Mesenchymal stem cell (in vitro differentiated cells and primary cell): ENCODE measurements at regions not wholly inside any gene's neighbourhood (a gene's known extent, or its start where the extent isn't known, plus 50 kb on each side); places are given as distances from the start of the nearest gene placed in this dataset.
A peak's percentile ranks its signal among the peaks of the same experiment; 100 is the strongest.

Experiments
- DNase-seq: peaks from one replicate; pipeline ENCODE4 v3.0.0-alpha.2; 2013
- H2AFZ ChIP-seq: one replicate; pipeline ENCODE4 v1.6.1; 2013; ENCODE audit warnings: low read depth, mild to moderate bottlenecking, control low read depth, inconsistent platforms, low read length, moderate library complexity
- H2AK5ac ChIP-seq: 2 replicates; pipeline ENCODE4 v1.6.1; 2013; ENCODE audit warnings: low read length, moderate library complexity, mild to moderate bottlenecking, inconsistent platforms; ENCODE audit not compliant: severe bottlenecking
- H2BK120ac ChIP-seq: one replicate; pipeline ENCODE4 v1.6.1; 2013; ENCODE audit warnings: low read depth, mild to moderate bottlenecking, inconsistent platforms, low read length, moderate library complexity
- H2BK12ac ChIP-seq, 2 experiments: one replicate each; pipeline ENCODE4 v1.6.1; 2013; ENCODE audit warnings: inconsistent platforms in 2 of 2, low read length in 2 of 2, mild to moderate bottlenecking in 2 of 2, moderate library complexity in 2 of 2, control low read depth in 1 of 2
- H2BK15ac ChIP-seq: one replicate; pipeline ENCODE4 v1.6.1; 2013; ENCODE audit warnings: mild to moderate bottlenecking, low read depth, inconsistent platforms; ENCODE audit not compliant: poor library complexity, severe bottlenecking
- H2BK5ac ChIP-seq: 2 replicates; pipeline ENCODE4 v1.6.1; 2013; ENCODE audit warnings: low read depth, mild to moderate bottlenecking, low read length, control low read depth, inconsistent platforms; ENCODE audit not compliant: poor library complexity, severe bottlenecking
- H3K14ac ChIP-seq, 2 experiments: one replicate each; pipeline ENCODE4 v1.6.1; 2013; ENCODE audit warnings: inconsistent platforms in 2 of 2, low read length in 2 of 2, control low read depth in 1 of 2, mild to moderate bottlenecking in 1 of 2, moderate library complexity in 1 of 2
- H3K18ac ChIP-seq, 2 experiments: one replicate each; pipeline ENCODE4 v1.6.1; 2013; ENCODE audit warnings: inconsistent platforms in 2 of 2, low read length in 2 of 2, control low read depth in 1 of 2, low read depth in 1 of 2, mild to moderate bottlenecking in 1 of 2
- H3K23ac ChIP-seq, 2 experiments: one replicate each; pipeline ENCODE4 v1.6.1; 2013; ENCODE audit warnings: inconsistent platforms in 2 of 2, low read length in 2 of 2, mild to moderate bottlenecking in 2 of 2, moderate library complexity in 2 of 2, control low read depth in 1 of 2
- H3K27ac ChIP-seq: 2 replicates; pipeline ENCODE4 v1.5.1; 2013; ENCODE audit warnings: mild to moderate bottlenecking, moderate library complexity, low read length, control low read depth, inconsistent platforms; ENCODE audit not compliant: poor library complexity, severe bottlenecking
- H3K27me3 ChIP-seq, 2 experiments: 2 replicates each; pipeline versions ENCODE4 v1.6.1 to v1.7.0; 2013; ENCODE audit warnings: low read length in 2 of 2, mild to moderate bottlenecking in 2 of 2, moderate library complexity in 2 of 2, control low read depth in 1 of 2, inconsistent platforms in 1 of 2; ENCODE audit not compliant: control insufficient read depth in 1 of 2, insufficient read depth in 1 of 2
- H3K36me3 ChIP-seq, 2 experiments: 2 replicates each; pipeline versions ENCODE4 v1.6.1 to v1.7.0; 2013; ENCODE audit warnings: low read length in 2 of 2, control low read depth in 1 of 2, inconsistent platforms in 1 of 2, low read depth in 1 of 2, mild to moderate bottlenecking in 1 of 2; ENCODE audit not compliant: insufficient read depth in 2 of 2, control insufficient read depth in 1 of 2
- H3K4ac ChIP-seq, 2 experiments: one replicate each; pipeline ENCODE4 v1.6.1; 2013; ENCODE audit warnings: inconsistent platforms in 2 of 2, low read length in 2 of 2, mild to moderate bottlenecking in 2 of 2, moderate library complexity in 2 of 2, control low read depth in 1 of 2, low read depth in 1 of 2
- H3K4me1 ChIP-seq: 2 replicates; pipeline ENCODE4 v1.6.1; 2013; ENCODE audit warnings: low read depth, low read length, control low read depth; ENCODE audit not compliant: control insufficient read depth, insufficient read depth
- H3K4me2 ChIP-seq: 2 replicates; pipeline ENCODE4 v1.6.1; 2013; ENCODE audit warnings: low read length, mild to moderate bottlenecking, inconsistent platforms; ENCODE audit not compliant: poor library complexity, severe bottlenecking
- H3K4me3 ChIP-seq, 2 experiments: 2 replicates each; pipeline versions ENCODE4 v1.5.1 to v1.7.0; 2013; ENCODE audit warnings: low read length in 2 of 2, mild to moderate bottlenecking in 2 of 2, control low read depth in 1 of 2, low read depth in 1 of 2; ENCODE audit not compliant: insufficient read depth in 1 of 2
- H3K79me1 ChIP-seq: replicated peaks from 2 replicates; pipeline ENCODE4 v1.6.1; 2013; ENCODE audit warnings: mild to moderate bottlenecking, control low read depth, low read length, inconsistent platforms; ENCODE audit not compliant: poor library complexity, severe bottlenecking
- H3K9ac ChIP-seq: 2 replicates; pipeline ENCODE4 v1.7.0; 2013; ENCODE audit warnings: mild to moderate bottlenecking, low read length, moderate library complexity
- H3K9me3 ChIP-seq: 2 replicates; pipeline ENCODE4 v1.7.0; 2013; ENCODE audit warnings: mild to moderate bottlenecking, low read length; ENCODE audit not compliant: control insufficient read depth
- H4K8ac ChIP-seq: one replicate; pipeline ENCODE4 v1.6.1; 2013; ENCODE audit warnings: inconsistent platforms, mild to moderate bottlenecking, low read length, moderate library complexity
- H4K91ac ChIP-seq: one replicate; pipeline ENCODE4 v1.6.1; 2013; ENCODE audit warnings: mild to moderate bottlenecking, low read length, inconsistent platforms
- WGBS: methylation state at CpG from one replicate; pipeline ENCODE4 v1.1.7; 2013; ENCODE audit warnings: mixed read lengths; 5-methylcytosine and 5-hydroxymethylcytosine counted together

DNA sequence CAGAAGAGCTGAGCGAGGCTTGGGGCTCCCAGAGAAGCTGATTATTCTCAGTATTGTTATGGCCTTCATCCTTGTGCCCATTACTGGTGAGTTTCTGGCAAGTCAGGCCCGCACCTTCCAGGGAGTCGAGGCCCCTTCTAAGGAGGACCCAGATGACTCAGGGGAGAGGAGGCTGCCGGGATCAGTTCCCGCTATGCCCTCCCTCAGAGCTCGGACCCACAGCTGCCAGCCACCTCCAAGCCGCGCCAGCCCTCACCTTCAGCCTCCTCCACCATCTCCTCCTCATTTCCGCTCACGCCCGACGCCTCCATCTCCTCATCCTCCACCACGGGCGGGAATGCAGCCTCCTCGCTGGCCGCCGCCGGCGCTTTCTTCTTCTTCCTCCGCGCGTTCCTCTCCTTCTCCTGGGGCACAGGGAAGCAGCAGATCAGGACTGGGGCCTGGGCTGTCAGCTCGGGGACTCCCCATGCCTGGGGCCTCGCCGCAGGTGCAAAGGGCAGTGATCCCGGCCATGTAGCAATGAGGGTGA is 83.2 kb downstream of the RFLNA start:
- H2BK120ac ChIP-seq = no peak overlapping the region
- H2BK12ac ChIP-seq = no peak overlapping the region
- no peak for DNase-seq
- H2BK15ac ChIP-seq = no peak overlapping the region
- H3K14ac ChIP-seq = no peak overlapping the region
- H3K36me3 ChIP-seq = peaks cover 70 to 92% of the 10 kb centered on the region in 2 experiments
- H3K4ac ChIP-seq = no peak overlapping the region
- no peak overlapping the region for H3K23ac ChIP-seq
- no peak overlapping the region for H3K4me3 ChIP-seq
- peaks cover 65% of the 10 kb centered on the region for H3K4me1 ChIP-seq
- 91% methylated on average over 26 of the region's 26 CpGs for WGBS
- no peak overlapping the region for H2AFZ ChIP-seq
- H3K9ac ChIP-seq = no peak overlapping the region
- no peaks in the 10 kb centered on the region for H3K9me3 ChIP-seq
- H4K91ac ChIP-seq = no peak overlapping the region
- H3K4me2 ChIP-seq = no peak overlapping the region
- H4K8ac ChIP-seq = no peak overlapping the region
- H2BK5ac ChIP-seq = peak overlapping the region; percentile 26
- H3K27ac ChIP-seq = peak overlapping the region; percentile 78
- peaks cover 5% of the 10 kb centered on the region for H3K79me1 ChIP-seq
- H3K27me3 ChIP-seq = no peaks in the 10 kb centered on the region
- no peak overlapping the region for H3K18ac ChIP-seq
- peak overlapping the region; percentile 27 for H2AK5ac ChIP-seq

DNA sequence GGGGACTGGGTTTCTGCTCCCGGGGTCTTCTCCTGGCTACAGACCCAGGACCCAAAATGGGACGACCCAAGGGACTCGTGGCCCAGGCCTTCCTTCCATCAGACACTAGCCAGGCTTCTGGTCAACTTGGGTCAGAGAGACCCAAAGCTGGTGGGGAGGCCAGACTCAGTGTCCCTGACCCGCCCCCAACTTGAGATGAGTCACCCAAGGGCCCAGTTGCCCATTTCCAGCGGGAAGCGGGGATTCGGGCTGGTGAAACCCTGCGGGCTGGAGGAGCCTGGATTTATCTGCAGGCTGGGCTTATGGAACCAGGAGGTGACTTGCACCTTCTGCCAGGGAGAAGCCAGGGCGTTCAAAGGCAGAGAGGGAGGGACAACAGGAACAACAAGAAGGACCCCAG is 81.5 kb downstream of the RFLNA start:
- no peak overlapping the region for H3K4me3 ChIP-seq
- peaks cover 10% of the 10 kb centered on the region for H3K79me1 ChIP-seq
- H3K23ac ChIP-seq = no peak overlapping the region
- H2BK5ac ChIP-seq = no peak overlapping the region
- no peak overlapping the region for H2AFZ ChIP-seq
- H3K4ac ChIP-seq = no peak overlapping the region
- H2BK12ac ChIP-seq = no peak overlapping the region
- H2AK5ac ChIP-seq = no peak overlapping the region
- peak overlapping the region; percentile 12 for H3K27ac ChIP-seq
- H3K18ac ChIP-seq = no peak overlapping the region
- no peaks in the 10 kb centered on the region for H3K9me3 ChIP-seq
- H4K91ac ChIP-seq = no peak overlapping the region
- peak overlapping the region; percentile 2 for H2BK15ac ChIP-seq
- peak; percentile 29 for DNase-seq
- peaks cover 55% of the 10 kb centered on the region for H3K4me1 ChIP-seq
- H4K8ac ChIP-seq = no peak overlapping the region
- H2BK120ac ChIP-seq = no peak overlapping the region
- H3K36me3 ChIP-seq = peaks cover 71 to 92% of the 10 kb centered on the region in 2 experiments
- 88% methylated on average over 9 of the region's 9 CpGs for WGBS
- no peak overlapping the region for H3K14ac ChIP-seq
- H3K4me2 ChIP-seq = no peak overlapping the region
- no peak overlapping the region for H3K9ac ChIP-seq
- no peaks in the 10 kb centered on the region for H3K27me3 ChIP-seq

DNA sequence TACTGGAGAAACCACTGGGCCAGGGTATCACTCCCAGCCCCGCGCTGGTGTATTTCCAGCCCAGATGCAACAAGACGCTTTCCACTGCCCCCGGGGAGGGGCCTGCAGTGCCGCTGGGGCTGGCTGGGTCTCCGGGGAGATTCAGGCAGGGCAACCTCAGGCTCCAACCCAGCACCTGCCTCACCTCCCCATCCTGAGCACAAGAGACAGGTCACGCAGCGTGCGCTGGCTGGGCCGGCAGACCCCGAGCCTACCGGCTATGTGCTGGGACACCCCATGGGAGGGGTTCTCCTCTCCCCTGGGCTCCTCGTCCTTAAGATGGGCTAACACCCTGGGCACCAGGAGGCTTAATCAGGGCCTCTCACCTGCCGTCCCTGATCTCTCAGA is 80.9 kb downstream of the RFLNA start:
- H3K23ac ChIP-seq = no peak overlapping the region
- H2AK5ac ChIP-seq = no peak overlapping the region
- H2BK12ac ChIP-seq = no peak overlapping the region
- H3K4me2 ChIP-seq = no peak overlapping the region
- no peak overlapping the region for H2AFZ ChIP-seq
- H3K18ac ChIP-seq = peak overlapping the region in 1 of 2 experiments; percentile 18
- peaks cover 50% of the 10 kb centered on the region for H3K4me1 ChIP-seq
- H3K4ac ChIP-seq = no peak overlapping the region
- H2BK120ac ChIP-seq = no peak overlapping the region
- no peaks in the 10 kb centered on the region for H3K27me3 ChIP-seq
- no peak overlapping the region for H3K14ac ChIP-seq
- no peak overlapping the region for H4K8ac ChIP-seq
- H3K4me3 ChIP-seq = no peak overlapping the region
- no peak for DNase-seq
- WGBS = 92% methylated on average over 14 of the region's 14 CpGs
- no peak overlapping the region for H3K27ac ChIP-seq
- peaks cover 71 to 93% of the 10 kb centered on the region in 2 experiments for H3K36me3 ChIP-seq
- H2BK15ac ChIP-seq = no peak overlapping the region
- no peaks in the 10 kb centered on the region for H3K9me3 ChIP-seq
- H2BK5ac ChIP-seq = no peak overlapping the region
- peaks cover 11% of the 10 kb centered on the region for H3K79me1 ChIP-seq
- no peak overlapping the region for H4K91ac ChIP-seq
- H3K9ac ChIP-seq = no peak overlapping the region

DNA sequence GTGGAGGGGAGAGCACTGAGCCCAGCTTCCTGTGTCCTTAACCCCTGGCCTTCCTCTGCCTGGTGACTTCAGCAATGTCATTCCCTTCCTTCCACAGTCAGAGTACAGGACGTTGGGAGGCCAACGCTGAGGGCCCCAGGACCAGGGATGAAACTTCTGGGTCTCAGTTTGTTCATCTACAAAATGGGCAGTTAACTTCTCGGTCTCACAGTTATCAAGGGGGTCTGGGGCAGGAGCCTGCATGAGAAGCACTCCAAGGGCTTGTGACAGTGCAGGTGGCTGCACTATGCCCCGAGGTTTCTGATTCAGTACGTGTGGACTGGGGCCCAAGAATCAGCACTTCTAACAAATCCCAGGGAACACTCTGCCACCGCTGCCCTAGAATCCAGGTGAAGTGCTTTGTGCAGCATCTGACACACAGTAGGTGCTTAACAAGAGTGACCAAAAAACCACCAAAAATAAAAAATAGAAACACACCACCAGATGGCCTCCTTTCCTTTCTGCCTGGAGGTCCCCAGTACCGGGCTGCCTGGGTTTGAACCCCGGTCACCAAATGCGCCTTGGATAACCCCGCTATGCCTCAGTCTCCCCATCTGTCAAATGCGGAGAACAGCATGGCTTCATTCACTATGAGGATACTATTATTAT is 80.4 kb downstream of the RFLNA start:
- no peak overlapping the region for H2AFZ ChIP-seq
- H2BK120ac ChIP-seq = no peak overlapping the region
- H3K4ac ChIP-seq = no peak overlapping the region
- H3K27ac ChIP-seq = no peak overlapping the region
- no peak overlapping the region for H3K4me3 ChIP-seq
- peaks cover 76 to 93% of the 10 kb centered on the region in 2 experiments for H3K36me3 ChIP-seq
- H2AK5ac ChIP-seq = no peak overlapping the region
- no peaks in the 10 kb centered on the region for H3K9me3 ChIP-seq
- H3K18ac ChIP-seq = no peak overlapping the region
- H3K14ac ChIP-seq = no peak overlapping the region
- no peak overlapping the region for H3K9ac ChIP-seq
- no peak overlapping the region for H3K4me2 ChIP-seq
- H4K91ac ChIP-seq = no peak overlapping the region
- DNase-seq = no peak
- peaks cover 13% of the 10 kb centered on the region for H3K79me1 ChIP-seq
- no peak overlapping the region for H3K23ac ChIP-seq
- no peak overlapping the region for H2BK5ac ChIP-seq
- H2BK12ac ChIP-seq = no peak overlapping the region
- no peak overlapping the region for H2BK15ac ChIP-seq
- H3K4me1 ChIP-seq = peaks cover 50% of the 10 kb centered on the region
- 96% methylated on average over 11 of the region's 11 CpGs for WGBS
- no peaks in the 10 kb centered on the region for H3K27me3 ChIP-seq
- no peak overlapping the region for H4K8ac ChIP-seq
